ENCODE measurements at regions not wholly inside any gene's neighbourhood (a gene's known extent, or its start where the extent isn't known, plus 50 kb on each side); places are given as distances from the start of the nearest gene placed in this dataset.

GRCh38 chr5:40261984-40262383, 417.7 kb upstream of the PTGER4 start:
- H3K4me3 ChIP-seq (ENCODE audit: low read depth, low read length) = no peak overlapping the region
- CTCF ChIA-PET = no interaction called here
- no peaks in the 10 kb centered on the region for H3K27me3 ChIP-seq (ENCODE audit: control insufficient read depth, insufficient read depth, low read length)
- no peak for TF ChIP-seq CTCF (IDR thresholded peaks at IDR 0.05; ENCODE audit: low read depth, low read length)
- H3K27ac ChIP-seq (ENCODE audit: low read depth, low read length) = no peak overlapping the region
- H3K9me3 ChIP-seq (ENCODE audit: control insufficient read depth, insufficient read depth, low read length) = no peaks in the 10 kb centered on the region
- POLR2A ChIA-PET = no interaction called here
- DNase-seq (ENCODE audit: low read depth, low spot score) = no peak

- Histone ChIP-seq H3K9me3 (ENCODE audit: control insufficient read depth, insufficient read depth, low read length) (no peaks in the 10 kb centered on the region), H3K27me3 (ENCODE audit: control insufficient read depth, insufficient read depth, low read length) (no peaks in the 10 kb centered on the region), H3K4me3 (ENCODE audit: low read depth, low read length) (no peak overlapping the region), H3K27ac (ENCODE audit: low read depth, low read length) (no peak overlapping the region)
- DNase-seq (ENCODE audit: low read depth, low spot score) = no peak
- ChIA-PET CTCF (no interaction called here), POLR2A (no interaction called here)
- no peak for TF ChIP-seq CTCF (IDR thresholded peaks at IDR 0.05; ENCODE audit: low read depth, low read length)
These were observed 419.4 kb upstream of the PTGER4 start for GRCh38 chr5:40260361-40260760.

GRCh38 chr5:40258222-40258621, 421.5 kb upstream of the PTGER4 start:
- H3K9me3 ChIP-seq (ENCODE audit: control insufficient read depth, insufficient read depth, low read length) = no peaks in the 10 kb centered on the region
- H3K27ac ChIP-seq (ENCODE audit: low read depth, low read length) = no peak overlapping the region
- DNase-seq (ENCODE audit: low read depth, low spot score) = no peak
- no peaks in the 10 kb centered on the region for H3K27me3 ChIP-seq (ENCODE audit: control insufficient read depth, insufficient read depth, low read length)
- ChIA-PET POLR2A (no interaction called here), CTCF (no interaction called here)
- TF ChIP-seq CTCF (IDR thresholded peaks at IDR 0.05; ENCODE audit: low read depth, low read length) = no peak
- no peak overlapping the region for H3K4me3 ChIP-seq (ENCODE audit: low read depth, low read length)

GRCh38 chr5:40240671-40241070, 439.0 kb upstream of the PTGER4 start:
- Histone ChIP-seq H3K27me3 (ENCODE audit: control insufficient read depth, insufficient read depth, low read length) (no peaks in the 10 kb centered on the region), H3K4me3 (ENCODE audit: low read depth, low read length) (no peak overlapping the region), H3K9me3 (ENCODE audit: control insufficient read depth, insufficient read depth, low read length) (no peaks in the 10 kb centered on the region; the same call in 1 of the 2 replicates), H3K27ac (ENCODE audit: low read depth, low read length) (no peak overlapping the region)
- POLR2A ChIA-PET = no interaction called here
- TF ChIP-seq CTCF (IDR thresholded peaks at IDR 0.05; ENCODE audit: low read depth, low read length) = no peak
- DNase-seq (ENCODE audit: low read depth, low spot score) = no peak
- CTCF ChIA-PET = no interaction called here

- ChIA-PET CTCF (no interaction called here), POLR2A (no interaction called here)
- H3K27ac ChIP-seq (ENCODE audit: low read depth, low read length) = no peak overlapping the region
- no peaks in the 10 kb centered on the region for H3K27me3 ChIP-seq (ENCODE audit: control insufficient read depth, insufficient read depth, low read length)
- no peak for TF ChIP-seq CTCF (IDR thresholded peaks at IDR 0.05; ENCODE audit: low read depth, low read length)
- H3K9me3 ChIP-seq (ENCODE audit: control insufficient read depth, insufficient read depth, low read length) = no peaks in the 10 kb centered on the region; the same call in 1 of the 2 replicates
- DNase-seq (ENCODE audit: low read depth, low spot score) = no peak
- H3K4me3 ChIP-seq (ENCODE audit: low read depth, low read length) = no peak overlapping the region
These were observed 439.6 kb upstream of the PTGER4 start for GRCh38 chr5:40240111-40240510.

Measured in AG04450 (cell line).